HEK293 (cell line): ENCODE measurements at regions not wholly inside any gene's neighbourhood (a gene's known extent, or its start where the extent isn't known, plus 50 kb on each side); places are given as distances from the start of the nearest gene placed in this dataset.

Source experiments
- ZFP3 ChIP-seq: fragments of 450-650 bp; formaldehyde crosslinking; IDR thresholded peaks from 2 replicates; pipeline ENCODE4 v1.5.1; 2016; ENCODE audit warnings: low read depth, missing biosample characterization, missing genetic modification characterization
- ZNF239 ChIP-seq: fragments of 450-650 bp; formaldehyde crosslinking; IDR thresholded peaks from 2 replicates; pipeline ENCODE4 v1.5.1; 2016; ENCODE audit warnings: missing biosample characterization, missing genetic modification characterization
- ZNF514 ChIP-seq: fragments of 450-650 bp; formaldehyde crosslinking; IDR thresholded peaks from 2 replicates; pipeline ENCODE4 v1.5.1; 2016; ENCODE audit warnings: missing biosample characterization, missing genetic modification characterization
- TF ChIP-seq, protein P1 (sequence below): fragments of 450-650 bp; formaldehyde crosslinking; IDR thresholded peaks from 2 replicates; pipeline ENCODE4 v1.5.1; 2016; ENCODE audit warnings: missing biosample characterization, missing genetic modification characterization, borderline replicate concordance

DNA sequence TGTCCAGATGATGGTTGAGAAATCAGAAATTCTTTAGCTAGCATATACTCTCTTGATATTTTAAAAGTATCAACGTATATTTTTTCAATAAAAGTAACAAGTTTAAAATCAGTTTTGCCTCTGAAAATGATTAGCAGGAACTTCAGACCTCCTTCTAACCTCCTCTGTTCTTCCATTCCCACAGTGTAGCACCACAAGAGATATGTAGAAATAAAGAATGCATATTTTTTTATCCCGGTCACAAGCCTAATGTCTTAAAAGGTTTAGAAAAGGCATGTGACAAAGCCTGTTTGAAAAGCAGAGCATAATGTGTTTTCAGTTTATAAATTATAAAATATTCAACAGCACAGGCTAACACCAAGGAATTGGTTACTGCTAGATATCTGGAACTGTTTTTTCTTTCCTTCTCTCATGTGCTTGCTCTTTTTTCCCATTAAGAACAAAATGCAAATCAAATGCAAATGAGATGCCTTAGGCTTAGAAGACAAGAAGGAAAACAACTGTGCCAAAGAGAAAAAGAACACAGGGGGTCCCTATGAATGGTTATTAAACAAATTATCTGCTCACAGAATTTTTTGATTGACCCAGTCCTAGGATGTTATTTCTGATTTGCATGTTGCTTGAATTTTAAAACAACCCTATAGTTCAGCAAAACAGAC lies 351.7 kb upstream of the FAM241A start:
- TF ChIP-seq ZFP3 (tag by site-specific recombination) = no peak
- no peak for TF ChIP-seq ZNF239
- no peak for TF ChIP-seq ZNF514 (tag by site-specific recombination)
- TF ChIP-seq, protein P1, sequence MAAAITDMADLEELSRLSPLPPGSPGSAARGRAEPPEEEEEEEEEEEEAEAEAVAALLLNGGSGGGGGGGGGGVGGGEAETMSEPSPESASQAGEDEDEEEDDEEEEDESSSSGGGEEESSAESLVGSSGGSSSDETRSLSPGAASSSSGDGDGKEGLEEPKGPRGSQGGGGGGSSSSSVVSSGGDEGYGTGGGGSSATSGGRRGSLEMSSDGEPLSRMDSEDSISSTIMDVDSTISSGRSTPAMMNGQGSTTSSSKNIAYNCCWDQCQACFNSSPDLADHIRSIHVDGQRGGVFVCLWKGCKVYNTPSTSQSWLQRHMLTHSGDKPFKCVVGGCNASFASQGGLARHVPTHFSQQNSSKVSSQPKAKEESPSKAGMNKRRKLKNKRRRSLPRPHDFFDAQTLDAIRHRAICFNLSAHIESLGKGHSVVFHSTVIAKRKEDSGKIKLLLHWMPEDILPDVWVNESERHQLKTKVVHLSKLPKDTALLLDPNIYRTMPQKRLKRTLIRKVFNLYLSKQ (tag by site-specific recombination) = no peak
